Activated CD4-positive, CD25-positive, alpha-beta regulatory T cell treated with anti-CD3 and anti-CD28 coated beads, Interleukin-2, amount 50 U/mL, for 24 hours (primary cell): ENCODE measurements at regions not wholly inside any gene's neighbourhood (a gene's known extent, or its start where the extent isn't known, plus 50 kb on each side); places are given as distances from the start of the nearest gene placed in this dataset.

Experiments used
- ATAC-seq, 2 donors: fragments of 150-1000 bp; cut with Tn5 transposase; one replicate each; pipeline ENCODE4 v1.10.0; 2021; ENCODE audit warnings: mild to moderate bottlenecking in 1 of 2, moderate library complexity in 1 of 2

DNA sequence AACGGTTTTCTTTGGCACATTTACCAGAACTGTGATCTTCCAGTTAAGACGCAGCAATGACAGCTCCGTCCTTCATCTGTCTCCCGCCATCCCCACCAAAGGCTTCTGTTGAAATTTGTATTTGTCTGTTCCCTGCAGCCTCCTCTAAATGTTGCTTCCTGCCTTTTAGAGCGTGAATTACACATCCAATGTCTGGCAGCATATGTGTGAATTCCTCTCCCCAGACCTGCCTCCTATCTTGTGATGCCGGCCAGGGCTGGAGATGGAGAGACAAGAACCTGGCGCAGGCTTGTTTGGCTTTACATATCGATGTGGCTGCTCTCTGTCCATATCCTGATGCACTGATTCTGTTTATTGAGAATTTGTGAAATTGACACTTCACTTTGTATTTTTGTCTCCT, 738.4 kb upstream of the TMEM132C start:
- ATAC-seq: no peak

DNA sequence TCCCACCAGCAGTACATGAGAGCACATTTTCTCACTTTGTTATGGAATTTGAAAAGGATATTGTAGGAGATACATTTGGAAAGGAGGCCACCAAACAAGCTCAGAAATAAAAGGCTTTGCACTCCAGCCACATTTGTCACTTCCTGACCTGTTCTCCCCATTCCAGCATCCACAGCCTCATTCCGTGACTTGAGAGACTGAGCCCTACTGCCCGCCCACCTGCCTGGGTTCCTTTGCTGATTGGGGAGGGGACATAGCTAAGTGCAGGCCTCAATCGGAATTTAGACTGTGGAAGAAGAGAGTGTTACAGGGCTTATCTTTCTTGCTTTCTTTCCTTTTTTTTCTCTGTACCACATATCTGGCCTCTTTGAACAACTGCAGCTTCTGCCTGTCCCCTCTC, 735.4 kb upstream of the TMEM132C start:
- ATAC-seq: no peak

DNA sequence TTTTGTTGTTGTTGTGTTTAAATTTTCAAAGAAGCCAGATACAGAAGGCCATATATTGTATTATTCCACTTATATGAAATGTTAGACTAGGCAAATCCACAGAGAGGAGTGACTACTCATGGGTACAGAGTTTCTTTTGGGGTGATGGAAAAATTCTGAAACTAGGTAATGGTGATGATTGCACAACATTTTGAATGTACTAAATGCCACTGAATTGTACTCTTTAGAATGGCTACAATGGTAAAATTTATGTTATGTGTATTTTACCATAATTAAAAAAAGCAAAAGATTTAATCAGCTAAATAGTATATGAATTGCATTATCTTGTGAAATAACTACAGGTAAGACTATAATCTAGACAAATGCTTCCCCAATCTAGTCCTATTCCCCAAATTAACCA, 733.6 kb upstream of the TMEM132C start:
- ATAC-seq: no peak

DNA sequence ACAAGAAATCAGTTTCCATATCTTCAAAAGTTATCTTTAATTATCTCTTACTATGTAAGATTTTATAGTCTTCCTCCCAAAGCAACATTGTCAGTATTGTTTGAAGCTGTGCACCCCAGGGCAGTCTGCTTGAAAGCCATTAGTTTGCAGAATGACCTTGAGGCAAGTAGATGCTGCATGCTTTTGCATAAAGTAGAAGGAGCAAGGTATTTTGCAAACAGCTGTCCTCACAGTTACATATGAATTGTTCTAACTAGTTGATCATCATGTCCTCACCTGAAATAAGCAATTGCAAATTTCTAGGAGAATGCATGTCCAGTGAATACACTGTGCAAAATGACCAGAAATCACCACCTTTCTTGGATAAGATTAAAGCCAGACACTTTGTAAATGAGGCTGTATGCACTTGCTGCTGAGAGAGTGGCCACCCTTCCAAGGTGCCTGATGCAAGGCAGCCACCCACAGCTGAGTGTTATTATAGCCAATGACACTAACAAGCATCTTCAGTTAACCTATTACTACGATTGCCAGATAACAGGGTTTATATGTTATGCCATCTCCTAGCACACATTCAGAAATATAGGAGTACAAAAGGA, 730.0 kb upstream of the TMEM132C start:
- no peak for ATAC-seq

DNA sequence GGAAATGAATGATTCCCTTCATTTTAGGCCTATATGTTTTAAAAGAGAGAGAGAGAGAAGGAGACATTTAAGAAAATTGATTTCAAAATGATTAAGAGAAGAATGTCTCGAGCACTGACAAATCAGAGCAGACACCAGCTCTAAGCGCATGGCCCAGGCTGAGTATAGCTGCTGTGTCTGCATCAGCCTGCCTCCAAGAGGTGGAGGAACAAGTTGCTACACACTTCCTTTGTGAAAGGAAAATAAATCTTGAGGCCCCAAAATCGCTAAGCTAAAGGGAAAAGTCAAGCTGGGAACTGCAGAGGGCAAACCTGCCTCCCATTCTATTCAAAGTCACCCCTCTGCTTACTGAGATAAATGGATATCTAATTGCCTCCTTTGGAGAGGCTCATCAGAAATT, 728.7 kb upstream of the TMEM132C start:
- ATAC-seq: no peak

DNA sequence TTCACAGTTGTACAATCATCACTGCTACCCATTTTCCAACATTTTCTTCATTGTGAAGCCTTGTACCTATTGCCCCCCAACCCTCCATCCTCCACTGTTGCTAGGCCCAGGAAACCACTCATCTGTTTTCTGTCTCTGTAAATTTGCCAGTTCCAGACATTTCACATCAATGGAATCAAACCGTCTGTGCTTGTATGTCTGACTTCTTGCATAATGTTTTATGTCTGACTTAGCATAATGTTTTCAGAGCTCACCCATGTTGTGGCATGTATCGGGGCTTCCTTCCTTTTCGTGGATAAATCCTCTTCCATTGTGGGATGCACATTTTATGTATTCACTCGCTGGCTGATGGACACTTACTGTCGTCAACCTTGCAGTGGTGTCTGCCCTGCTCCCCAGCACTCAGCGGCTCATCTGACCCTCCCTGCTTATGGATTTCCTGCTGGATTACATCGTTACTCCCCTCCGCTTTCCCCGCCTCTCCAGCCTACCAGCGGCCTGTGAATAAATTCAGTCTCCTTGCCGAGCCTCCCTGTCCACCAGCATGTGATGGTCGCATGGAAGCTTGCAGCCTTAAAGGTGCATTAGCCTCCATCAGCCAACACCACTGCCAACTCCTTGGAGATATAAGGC, 727.6 kb upstream of the TMEM132C start:
- no peak for ATAC-seq

DNA sequence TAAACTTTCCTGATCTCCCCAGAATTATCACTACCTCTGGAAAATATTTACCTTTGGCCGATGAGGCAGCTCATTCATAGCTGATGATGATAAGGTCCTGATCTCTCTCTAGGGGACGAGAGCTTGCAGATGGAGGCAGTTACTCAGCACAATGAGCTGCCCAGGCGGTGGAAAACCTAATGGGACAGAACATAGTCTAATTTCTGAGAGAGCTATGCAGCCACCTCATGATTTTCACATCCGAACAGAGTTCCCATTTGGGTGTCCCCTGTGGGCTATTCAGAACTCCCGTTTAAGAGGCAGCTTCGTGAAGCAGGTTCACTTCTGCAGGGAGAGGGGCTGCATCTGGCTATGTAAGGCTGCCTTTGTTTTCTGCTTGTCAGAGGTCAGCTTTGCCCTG, 724.6 kb upstream of the TMEM132C start:
- ATAC-seq: no peak

DNA sequence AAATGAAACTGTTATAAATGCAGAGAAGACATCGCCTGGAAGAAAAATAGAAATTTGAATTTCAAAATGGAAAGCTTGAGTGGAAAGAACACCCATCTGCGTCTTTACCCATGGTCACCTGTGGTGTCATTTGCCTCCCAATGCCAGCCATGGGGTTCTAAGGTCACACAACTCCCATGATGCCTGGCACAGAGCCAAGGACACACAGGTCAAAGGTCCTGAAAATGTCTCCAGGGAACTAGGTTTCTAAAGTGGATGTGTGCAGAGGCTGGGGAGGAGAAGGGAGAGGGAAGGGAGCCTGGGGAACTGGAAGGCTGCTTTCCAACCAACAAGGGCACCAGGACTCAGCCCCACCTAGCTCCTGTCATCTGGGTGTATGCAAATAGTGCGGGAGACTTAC, 724.0 kb upstream of the TMEM132C start:
- ATAC-seq: no peak

DNA sequence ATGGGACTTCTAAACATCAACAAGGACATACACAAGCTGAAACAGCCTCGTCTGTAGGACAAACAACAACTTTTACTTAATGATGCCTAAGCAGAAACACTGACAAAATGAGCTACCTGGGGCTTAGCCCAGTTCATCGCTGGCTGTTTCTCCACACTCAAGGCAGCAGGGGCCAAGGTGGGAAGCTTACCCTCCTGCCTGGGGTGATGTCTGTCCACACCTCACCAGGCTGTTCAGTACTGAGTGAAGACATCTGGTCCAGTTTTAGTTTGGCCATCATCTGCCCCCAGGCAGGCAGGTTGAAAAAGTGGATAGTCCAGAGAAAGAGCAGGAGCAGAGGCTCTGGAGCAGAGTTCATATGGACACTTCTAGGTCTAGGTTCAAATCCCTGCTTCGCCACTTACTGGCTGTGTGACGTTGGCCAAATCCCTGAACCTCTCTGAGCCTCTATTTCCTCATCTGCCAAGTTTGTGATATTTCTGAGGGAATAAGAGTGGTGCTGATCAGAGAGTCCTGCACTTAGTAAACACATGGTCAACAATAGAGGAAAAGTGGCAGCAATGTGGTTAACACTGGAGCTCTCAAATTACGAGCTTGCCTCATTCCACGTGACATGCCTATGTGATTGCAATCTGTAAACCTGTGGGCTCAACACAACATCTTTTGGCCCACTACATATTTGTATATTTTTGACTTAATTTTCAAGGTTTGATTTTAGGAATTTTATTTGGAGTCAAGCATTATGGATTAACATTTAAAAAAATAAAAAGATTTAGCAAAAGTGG, 720.1 kb upstream of the TMEM132C start:
- no peak for ATAC-seq

DNA sequence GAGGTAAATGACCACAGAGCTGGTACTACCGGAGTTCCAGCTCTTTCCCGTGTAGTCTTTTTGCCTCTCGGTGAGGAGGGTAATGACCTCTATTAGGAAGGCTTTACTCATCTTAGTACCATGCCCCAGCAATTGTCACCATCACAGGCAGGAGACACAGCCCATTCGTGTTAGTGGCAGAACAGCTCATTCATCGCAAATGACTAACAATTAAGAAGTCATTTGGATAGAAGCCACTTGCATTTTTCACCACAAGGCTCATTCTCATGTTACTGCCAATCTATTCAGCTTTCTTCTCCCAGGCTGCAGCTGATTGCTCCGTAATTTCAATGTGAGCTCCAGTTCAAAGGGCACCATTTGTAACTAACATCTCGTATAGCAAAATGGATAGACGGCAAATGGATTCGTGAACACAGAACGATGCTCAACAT, 718.8 kb upstream of the TMEM132C start:
- ATAC-seq: no peak

DNA sequence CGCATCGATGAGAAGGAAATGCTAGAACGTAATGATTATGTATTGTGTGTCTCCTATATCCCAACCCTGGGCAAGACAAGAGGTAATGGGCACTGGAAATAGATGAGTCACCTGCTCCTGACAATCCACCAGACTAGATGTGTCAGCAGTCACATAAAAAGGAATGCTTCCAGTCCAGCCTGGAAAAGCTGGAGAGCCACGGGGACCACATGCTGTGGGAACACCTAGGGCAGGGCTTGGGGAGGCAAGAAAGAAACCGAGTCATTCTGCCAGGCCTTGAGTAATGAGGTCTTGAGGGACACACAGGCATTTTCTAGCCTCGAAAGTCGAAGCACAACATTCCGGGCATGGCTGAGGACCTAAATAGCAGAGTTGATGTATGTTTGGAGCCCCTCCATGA, 716.7 kb upstream of the TMEM132C start:
- no peak for ATAC-seq

DNA sequence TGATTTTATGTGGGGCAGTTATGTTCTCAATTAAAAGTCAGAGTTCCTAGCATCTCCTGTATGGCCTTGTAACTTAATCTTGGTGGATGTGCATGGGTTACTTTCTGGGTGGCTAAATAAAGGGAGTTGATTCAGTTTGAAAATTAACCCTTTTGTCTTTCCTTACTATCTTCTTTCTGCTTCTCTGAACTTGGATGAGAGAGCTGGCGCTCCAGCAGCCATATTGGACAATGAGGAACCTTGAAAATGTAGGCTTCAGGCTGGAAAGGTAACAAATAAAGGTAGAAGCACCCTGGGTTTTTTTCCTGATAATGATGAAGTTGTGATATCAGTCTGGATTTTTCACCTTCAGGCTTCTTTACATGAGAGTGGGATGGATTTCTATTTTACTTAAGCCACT, 714.1 kb upstream of the TMEM132C start:
- no peak for ATAC-seq

DNA sequence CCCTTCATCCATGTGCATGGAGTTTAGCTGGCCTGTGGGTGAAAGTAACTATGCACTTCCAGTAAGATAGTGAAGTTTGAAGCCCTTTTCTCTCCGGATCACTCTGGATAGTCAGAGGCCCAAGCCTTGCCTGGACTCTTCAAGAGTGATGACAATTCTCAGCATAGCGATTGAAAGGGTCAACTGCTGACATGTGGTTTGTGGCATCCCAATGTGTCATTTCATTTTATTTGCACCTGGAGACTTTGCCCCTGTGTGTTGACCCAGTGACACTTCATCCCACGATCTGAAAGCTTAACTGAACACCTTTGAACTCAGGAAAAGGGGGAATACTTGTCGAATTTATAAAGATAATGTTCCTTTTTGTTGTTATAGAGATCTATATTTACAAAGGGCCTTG, 711.9 kb upstream of the TMEM132C start:
- no peak for ATAC-seq

DNA sequence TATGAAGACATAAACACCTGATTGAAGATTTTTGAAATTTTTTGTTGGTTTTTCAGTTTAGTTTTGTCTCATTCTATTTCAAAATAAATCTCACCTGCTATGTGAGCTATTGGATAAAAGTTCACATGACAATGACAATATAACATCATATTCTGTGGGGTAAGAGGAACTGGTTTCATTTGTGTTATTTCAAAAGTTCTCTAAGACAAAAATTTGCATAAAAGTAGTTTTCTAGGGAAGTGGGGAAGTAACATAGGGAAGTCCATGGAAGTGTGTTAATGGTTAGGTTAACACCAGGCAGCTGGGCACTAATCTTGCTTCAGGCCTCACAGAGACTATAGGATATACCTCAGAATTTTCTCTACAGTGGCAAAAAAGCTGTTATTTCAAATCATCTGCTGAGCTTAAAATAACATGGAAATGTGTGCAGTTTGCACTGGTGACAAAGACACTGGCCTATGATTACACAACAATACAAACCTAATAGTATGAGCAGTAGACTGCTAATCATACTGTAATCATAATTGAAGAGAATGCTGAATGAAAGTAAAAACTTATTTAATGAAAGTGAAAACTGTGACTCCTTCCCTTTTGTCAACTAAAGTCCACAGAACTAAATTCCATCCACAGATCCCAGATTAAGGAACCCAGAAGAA, 710.6 kb upstream of the TMEM132C start:
- no peak for ATAC-seq

DNA sequence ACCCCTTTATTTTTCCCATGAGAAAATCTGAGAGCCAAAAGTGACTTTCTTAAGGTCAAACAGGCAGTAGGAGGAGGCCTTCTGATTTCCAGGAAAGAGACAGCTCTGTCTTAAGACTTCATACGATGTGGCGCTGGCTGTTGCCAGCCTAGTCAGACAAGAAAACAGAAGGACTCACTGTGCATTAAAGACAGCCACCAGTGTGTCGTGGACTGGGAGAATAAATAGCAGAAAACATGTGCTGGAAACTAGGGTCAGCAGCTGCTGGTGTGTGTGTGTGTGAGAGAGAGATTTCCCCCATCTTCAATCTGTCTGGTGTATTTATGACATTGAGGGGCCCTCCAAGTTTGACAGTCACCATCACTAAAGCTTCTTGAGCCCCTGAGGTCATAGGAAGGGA, 708.6 kb upstream of the TMEM132C start:
- ATAC-seq: no peak

DNA sequence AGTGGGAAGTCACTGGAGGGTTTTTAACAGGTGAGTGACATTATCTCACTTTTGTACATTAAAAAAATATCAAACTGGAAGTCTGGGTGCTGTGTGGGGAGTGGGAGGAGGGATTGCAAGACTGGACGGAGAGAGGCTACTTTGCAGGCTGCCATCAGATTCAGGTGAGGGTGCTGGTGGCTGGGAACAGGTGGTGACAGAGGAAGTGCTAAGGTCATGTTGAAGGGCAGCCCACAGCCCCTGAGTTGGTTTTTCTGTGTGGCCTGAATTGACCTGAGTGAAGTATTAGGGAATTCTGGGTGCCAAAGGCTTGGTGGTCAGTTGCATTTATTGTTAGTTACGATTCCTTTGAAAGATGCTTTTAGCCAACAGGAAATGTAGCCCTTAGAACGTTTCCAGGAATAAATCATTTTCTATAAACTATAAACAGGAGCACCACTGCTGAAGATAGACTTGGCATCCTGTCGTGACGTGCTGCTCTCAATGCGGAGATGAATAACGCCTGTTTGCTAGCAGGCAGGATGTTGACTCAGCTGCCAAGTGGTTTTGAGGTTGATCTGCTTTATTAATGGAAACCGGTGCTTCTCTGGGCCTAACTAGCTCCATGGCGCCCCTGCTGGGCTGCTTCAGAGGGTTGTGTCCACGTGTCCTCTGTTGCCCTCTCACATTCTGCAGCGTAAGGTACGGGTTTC, 707.5 kb upstream of the TMEM132C start:
- peak; percentile 74 to 81 for ATAC-seq

DNA sequence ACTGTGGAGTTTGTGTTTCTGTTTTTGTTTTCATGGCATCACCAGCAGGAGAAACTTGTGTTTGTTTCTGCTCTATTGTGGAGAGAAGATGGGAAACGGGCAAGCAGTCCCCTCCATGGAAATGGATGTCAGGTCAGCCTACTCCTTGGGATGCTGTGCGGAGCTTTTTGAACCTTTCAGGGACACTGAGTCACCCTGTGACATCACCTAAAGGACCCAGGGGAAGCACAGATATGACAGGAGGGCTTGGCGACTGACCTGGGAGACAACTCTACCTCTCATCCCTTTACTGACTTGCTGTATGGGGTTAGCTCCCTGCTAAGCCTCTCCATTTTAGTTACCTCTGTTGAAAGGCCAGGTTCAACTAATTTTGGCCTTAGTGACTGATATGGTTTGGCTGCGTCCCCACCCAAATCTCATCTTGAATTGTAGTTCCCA, 706.9 kb upstream of the TMEM132C start:
- peak in 1 of 2 donors; percentile 3 for ATAC-seq

DNA sequence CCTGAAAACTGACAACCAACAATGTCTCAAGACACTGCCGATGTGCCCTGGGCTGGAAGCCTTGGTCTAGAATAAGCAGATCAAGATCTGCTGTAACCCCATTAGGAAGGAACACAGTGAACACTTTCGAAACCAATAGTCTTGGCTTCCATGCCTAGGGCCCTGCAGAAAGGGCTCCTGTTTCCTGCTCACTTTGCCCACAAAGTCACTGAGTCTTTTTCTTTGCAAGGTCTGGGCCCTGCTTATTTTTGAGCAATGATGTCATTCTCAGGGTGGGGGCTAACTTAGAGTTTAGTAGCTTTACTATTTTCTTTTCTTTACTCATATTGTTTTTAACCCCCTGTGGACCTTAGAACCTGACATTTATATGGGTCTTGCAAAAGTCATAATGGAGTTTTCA, 704.2 kb upstream of the TMEM132C start:
- ATAC-seq: no peak

DNA sequence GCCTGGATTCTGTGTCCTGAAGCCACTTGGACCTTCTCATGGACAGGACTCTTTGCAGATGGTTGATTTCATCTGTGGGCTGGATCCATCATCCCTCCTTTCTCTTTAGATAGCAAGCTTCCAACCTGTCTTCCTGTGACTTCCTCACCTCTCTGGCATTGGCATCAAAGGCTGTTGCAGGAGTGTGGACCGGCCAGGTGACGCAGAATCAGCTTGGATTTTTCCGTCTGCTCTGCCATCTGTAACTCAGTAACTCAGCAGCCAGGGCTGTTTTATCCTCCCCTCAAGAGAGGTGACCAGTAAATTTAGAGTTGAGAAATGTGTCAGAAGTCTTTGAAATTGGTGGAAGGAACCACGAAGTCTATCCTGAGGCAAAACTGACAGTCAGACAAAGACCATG, 701.7 kb upstream of the TMEM132C start:
- ATAC-seq: no peak

DNA sequence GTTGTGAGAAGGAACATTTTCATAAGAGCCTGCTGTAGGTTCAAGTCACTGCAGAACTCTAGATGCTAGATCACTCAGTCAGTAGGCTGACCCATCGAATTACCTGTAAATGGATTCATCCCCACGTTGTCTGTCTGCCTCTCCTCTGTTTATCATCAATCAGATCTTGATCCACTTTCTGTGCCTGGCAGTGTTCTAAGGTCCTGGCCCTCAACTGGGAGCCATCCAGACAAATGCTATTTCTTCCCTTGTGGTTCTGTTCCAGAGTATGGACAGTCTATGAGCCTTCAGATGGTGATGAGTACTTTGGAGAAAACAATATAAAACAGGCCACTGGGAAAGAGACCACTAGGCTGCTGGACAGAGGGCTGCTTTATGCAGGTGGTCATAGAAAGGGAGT, 699.4 kb upstream of the TMEM132C start:
- no peak for ATAC-seq

DNA sequence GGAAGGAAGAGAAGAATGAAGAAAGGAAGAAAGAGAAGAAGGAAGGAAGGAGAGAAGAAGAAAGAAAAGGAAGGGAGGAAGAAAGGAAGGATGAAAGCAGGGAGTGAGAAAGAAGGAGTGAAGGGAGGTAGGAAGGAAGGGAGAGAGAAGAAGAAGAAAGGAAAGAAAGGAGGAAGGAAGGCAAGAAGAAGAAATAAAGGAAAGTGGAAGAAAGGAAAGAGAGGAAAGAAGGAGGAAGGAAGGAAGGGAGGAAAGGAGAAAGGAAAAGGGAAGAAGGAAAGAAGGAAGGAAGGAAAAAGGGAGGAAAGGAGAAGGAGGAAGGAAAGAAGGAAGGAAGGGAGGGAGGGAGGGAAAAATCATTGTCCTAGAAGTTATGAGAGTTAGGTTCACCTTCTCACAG, 696.6 kb upstream of the TMEM132C start:
- ATAC-seq: no peak

DNA sequence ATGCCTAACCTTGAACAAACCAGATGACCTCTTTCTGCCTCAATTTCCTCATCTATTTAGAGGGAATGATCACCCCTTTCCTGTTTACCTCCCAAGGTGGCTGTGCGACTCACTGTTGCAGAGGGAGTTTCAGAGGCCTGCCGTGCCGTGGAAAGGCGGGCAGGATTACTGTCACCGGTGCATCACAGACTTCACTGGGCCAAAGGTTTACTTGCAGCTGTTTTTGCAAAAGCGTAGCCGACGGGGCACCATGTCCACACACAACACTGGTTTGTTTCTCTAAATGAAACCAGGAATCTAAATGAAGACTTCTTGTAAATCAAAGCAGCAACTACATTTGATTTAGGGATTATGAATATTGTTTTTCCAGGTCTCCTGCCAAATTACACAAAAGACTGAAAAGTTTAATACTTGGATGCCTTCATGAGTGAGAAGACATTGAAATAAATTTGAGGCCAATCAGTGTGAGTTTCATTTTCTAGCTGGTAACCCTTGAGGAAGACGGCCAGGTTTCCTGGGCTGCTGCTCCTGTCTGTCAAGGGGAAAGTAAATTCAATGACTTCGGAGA, 696.1 kb upstream of the TMEM132C start:
- ATAC-seq: no peak

DNA sequence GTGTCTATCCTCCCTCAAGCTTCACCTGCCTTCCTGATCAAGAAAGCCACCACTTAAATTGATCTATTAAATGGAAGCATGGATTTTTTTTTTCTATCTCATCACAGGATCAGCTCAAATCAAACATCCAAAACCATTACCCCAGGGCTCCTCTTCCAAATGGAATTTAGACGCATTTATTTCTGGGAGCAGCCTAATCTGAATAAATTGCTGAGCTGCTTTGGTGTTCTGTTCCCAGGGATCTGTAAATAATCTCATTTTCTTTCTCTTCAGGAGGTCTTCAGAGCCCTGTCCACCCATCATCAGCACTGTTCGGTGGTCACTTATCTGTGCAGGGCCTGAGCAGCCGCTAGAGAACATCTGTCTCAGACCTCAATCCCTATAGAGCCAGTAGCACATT, 695.4 kb upstream of the TMEM132C start:
- ATAC-seq: no peak
